ENCODE measurements at regions not wholly inside any gene's neighbourhood (a gene's known extent, or its start where the extent isn't known, plus 50 kb on each side); places are given as distances from the start of the nearest gene placed in this dataset.
"Not testable (repeated sequence)": the region's sequence is repeated elsewhere in the genome, so short reads cannot be mapped to it uniquely, and the experiment has no call there.

DNA sequence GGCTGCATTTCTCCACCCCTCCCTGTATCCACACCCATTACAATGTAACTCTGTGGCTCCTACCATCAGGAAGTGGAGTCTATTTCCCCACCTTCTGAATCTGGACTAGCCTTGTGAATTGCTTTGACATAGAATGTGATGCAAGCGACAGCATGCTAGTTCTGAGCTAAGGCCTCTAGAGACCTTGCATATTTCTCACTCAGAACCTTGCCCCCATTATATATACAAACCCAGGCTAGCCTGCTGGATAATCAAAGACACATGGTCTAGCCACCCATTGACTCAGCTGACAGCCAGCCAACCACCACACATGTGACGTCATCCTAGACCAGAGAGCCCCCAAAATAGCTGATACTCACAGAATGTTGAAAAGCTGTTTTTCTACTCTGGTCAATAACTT lies 77.9 kb downstream of the CCDC71L start:
- DNase-seq = no peak

DNA sequence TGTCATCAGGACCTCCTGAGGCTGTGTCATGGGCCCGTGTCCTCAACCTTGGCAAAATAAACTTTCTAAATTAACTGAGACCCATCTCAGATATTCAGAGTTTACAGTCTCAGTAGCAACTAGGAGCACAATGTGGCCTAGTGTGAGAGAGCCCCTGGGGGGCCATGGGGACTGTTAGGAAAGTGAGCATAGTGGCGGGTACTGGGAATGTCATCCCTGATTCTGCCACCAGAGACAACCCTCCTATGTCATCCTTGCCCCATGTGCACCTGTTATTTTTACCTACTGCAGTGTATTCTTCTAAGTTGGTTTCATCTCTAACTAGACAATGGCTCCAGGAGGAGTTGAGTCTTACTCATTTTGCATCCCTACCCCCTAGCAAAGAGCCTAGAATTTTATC lies 78.6 kb downstream of the CCDC71L start:
- DNase-seq = no peak

DNA sequence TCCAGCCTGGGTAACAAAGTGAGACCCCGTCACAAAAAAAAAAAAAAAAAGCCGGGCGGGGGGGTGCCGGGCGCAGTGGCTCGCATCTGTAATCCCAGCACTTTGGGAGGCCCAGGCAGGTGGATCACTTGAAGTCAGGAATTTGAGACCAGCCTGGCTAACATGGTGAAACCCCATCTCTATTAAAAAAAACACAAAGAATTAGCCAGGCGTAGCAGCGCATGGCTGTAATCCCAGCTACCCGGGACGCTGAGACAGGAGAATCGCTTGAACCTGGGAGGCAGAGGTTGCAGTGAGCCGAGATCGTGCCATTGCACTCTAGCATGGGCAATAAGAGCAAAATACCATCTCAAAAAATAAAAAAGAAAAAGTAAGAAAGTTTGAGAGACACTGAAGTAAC lies 81.9 kb downstream of the CCDC71L start:
- not testable (repeated sequence) for DNase-seq

- no peak for DNase-seq
Measured at GRCh38 chr7:106575138-106575823, 85.7 kb downstream of the CCDC71L start.

DNA sequence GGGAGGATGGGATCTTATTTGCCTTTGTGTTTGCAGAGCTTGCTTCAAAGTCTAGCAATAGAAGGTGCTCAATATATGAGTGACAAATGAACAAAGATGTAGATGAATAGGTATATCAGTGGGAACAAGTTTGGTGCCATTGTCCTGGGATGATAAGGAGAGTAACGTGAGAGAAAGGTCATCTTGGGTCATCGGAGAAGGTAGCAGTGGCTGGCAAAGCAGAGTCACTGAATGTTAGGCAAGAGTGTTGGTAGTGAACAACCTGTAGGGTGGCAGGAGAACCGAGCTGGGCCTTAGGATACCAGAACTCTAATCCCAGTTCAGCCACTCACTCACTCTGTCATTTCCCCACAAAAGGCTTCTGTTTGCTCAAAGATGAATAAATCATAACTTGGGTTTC lies 87.2 kb downstream of the CCDC71L start:
- DNase-seq = no peak

DNA sequence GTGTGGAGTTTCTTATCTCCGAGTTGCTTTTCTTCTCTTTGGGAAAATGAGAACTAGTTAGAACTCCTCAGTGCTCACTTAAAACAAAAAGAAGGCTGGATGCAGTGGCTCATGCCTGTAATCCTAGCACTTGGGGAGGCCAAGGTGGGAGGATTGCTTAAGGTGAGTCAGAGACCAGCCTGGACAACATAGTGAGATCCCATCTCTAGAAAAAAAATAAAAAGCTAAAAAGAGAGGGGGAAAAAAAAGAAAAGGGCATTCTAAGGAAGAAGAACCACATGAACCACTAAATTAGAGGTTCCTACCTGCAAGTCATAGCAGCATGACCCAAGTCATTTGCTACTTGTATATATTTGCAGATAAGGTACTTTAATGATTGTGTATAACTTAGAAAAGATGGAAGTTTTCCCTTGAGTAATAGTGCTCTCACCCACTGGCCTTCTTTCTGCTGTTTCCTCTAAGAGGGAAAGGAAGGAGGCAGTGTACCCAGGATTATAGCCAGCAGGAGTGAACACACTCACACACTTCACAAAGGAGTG lies 87.8 kb downstream of the CCDC71L start:
- DNase-seq = no peak

- DNase-seq = no peak
Measured at GRCh38 chr7:106572394-106573124, 88.4 kb downstream of the CCDC71L start.

DNA sequence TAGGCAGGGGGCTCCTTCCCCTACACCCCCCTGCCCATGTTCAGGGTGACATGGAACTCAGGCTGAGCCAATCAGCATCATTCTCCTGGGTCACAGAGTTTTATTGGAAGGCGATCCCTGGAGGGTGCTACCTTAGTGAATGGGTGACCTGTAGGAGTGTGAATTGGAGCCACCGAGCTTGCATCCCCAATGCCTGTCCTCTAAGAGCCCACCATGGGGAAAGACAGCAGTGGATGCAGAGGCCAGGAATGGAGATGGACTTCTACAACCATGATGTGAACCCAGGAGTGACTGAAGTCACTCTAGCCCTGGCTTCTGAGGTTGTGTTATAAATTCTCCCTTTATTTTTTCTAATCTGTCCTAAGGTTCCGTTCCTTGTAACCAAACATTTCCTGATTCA lies 89.4 kb downstream of the CCDC71L start:
- DNase-seq = no peak

- DNase-seq = no peak
Measured at GRCh38 chr7:106570948-106571418, 90.0 kb downstream of the CCDC71L start.

- no peak for DNase-seq
Measured at GRCh38 chr7:106570146-106570545, 90.8 kb downstream of the CCDC71L start.

DNA sequence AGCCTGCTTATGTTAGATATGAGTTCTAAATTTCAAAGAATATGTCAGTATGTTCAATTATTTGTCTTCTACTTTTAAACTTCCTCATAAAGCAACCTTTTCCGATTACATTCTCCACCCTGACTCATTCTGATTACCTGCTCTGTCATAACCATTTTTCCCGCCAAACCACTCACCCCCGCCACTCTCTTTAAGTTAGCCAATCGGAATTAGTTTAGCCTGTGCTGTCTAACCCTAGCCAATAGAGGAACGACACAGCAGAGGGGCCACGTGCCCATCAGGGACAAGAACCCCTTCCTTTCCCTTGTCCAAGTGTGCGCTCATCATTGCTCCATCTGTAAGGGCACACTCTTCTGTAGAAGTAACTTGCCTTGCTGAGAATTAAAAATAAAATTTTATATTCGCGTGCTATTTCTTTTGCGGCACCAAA lies 91.4 kb downstream of the CCDC71L start:
- no peak for DNase-seq

- no peak for DNase-seq
Measured at GRCh38 chr7:106568680-106569499, 92.1 kb downstream of the CCDC71L start.

DNA sequence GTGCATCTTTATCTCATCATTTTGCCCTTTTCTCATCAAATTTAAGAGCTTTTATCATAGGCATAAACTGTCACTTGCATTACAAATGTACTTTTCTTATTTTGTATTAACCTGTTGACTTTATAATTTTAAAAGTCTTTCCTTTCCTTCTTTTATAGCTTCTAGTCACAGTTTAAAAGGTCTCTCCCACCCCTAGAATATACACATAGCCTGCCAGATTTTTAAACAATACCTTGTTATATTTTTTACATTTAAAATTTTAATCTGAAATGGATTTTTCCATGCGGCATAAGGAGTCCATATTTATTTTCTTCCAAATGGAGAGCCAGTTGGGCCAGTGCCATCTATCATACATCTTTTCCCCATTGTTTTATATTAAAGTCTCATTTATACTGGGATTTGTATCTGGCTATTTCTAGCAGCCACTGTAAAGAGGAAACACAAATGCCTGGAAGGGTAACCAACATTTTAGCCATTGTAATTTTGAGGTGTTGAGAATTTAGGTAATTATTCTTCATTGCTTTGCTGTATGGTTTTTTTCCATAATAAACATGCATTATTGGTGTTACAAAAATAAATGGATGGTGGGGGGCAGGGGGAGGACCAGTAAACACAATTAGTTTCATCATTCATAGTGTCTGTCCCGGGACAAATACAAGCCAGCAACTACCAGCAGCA lies 92.8 kb downstream of the CCDC71L start:
- no peak for DNase-seq

DNA sequence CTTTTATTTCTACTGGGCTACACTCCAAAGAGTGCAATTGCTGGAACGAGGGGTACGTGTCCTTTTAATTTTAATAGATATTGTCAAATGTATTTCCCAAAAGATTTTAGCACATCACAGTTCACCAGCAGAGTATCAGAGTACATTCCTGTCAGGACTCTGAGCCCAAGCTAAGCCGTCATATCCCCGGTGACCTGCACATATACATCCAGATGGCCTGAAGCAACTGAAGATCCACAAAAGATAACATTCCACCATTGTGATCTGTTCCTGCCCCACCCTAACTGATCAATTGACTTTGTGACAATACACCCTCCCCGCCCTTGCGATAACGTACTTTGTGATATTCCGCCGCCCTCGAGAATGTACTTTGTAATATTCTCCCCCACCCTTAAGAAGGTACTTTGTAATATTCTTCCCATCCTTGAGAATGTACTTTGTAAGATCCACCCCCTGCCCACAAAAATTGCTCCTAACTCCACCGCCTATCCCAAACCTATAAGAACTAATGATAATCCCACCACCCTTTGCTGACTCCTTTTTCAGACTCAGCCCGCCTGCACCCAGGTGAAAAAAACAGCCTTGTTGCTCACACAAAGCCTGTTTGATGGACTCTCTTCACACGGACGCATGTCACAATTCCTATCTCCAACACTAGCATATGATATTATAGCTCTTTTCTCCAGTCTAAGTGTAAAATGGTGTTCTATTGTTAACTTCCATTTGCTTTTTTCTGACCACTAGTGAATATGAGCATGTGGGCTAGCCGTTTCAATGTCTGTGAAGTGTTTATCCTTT lies 93.6 kb downstream of the CCDC71L start:
- not testable (repeated sequence) for DNase-seq

DNA sequence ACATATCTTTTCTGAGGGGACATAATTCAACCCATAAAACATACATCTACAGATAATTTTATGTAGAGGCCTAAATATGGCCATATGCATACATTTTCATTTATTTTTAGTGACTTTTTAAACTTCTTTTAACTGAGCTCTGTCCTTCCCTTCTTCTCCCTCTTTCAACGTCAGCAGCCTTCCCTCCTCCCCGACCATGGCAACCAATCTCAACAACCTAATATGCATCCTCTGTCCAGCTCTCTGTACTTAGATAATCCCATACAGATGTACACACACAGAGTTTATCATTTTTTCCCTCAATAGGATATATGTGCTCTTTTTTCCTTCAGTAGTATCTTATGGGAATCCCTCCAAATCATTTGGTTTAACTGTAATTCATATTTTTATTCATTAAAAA lies 94.3 kb downstream of the CCDC71L start:
- no peak for DNase-seq

GRCh38 chr7:106566196-106566595 lies 94.8 kb downstream of the CCDC71L start:
- DNase-seq = no peak

GRCh38 chr7:106565428-106565827 lies 95.5 kb downstream of the CCDC71L start:
- no peak for DNase-seq

GRCh38 chr7:106563466-106564150 lies 97.3 kb downstream of the CCDC71L start:
- no peak for DNase-seq

DNA sequence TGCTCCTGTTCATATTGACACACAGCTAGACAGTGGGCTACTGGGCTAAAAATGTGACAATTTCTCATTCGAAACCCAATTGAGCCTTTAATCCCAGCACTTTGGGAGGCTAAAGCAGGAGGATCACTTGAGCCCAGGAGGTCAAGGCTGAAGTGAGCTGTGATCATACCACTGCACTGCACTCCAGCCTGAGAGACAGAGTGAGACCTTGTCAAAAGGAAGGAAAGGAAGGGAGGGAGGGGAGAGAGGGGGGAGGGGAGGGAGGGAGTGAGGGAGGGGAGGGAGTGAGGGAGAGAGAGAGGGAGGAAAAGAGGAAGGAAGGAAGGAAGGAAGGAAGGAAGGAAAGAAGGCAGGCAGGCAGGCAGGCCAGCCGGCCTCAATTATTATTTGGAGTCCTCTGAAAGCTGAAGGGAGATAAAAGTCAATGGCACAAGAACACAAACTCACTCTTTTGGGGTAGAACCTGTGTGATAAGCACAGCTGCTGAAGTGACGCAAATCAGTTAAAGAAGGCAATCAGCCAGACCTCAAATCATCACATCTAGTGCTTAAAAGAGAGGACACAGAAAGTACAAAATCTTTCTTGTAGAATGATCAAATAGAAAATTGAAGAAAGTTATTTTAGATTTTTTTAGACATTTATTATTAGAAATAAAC lies 98.1 kb downstream of the CCDC71L start:
- DNase-seq = no peak

DNA sequence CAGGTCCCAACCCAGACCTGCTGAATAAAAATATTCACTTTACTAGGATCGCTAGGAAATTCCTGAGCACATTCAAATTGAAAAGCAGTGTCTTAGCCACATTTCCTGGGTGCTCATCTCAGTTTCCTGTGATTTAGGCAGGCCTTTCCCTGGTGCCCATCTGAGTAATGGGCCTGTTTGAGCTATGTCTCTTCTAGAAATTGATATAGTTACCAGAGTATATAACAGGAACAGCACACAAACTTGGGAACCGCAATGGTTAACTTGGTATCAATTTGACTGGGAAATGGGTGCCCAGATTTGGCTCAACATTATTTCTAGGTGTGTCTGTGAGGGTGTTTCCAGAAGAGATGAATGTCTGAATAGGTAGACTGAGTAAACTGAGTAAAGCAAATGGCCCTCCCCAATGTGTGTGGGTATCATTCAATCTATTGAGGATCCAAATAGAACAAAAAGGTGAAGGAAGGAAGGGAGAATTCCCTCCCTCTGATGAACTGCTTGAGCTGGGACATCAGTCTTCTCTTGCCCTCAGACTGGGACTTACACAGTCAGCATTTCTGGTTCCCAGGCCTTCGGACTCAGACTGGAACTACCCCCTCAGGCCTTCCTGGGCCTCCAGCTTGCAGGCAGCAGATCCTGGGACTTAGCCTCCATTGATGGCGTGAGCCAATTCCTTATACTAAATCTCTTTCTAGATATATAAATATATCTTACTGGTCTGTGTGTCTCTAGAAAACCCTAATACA lies 99.1 kb downstream of the CCDC71L start:
- DNase-seq = no peak

Data from Kasumi-1 (cell line).